Umbilical cord (tissue), 1 donor: ENCODE measurements at regions not wholly inside any gene's neighbourhood (a gene's known extent, or its start where the extent isn't known, plus 50 kb on each side); places are given as distances from the start of the nearest gene placed in this dataset.
"Not testable (repeated sequence)": the region's sequence is repeated elsewhere in the genome, so short reads cannot be mapped to it uniquely, and the experiment has no call there.

Experiments
- DNase-seq: peaks from one replicate; pipeline ENCODE4 v3.0.0-alpha.2; 2015; ENCODE audit warnings: low spot score

- no peak for DNase-seq
These were observed 85.1 kb downstream of the GNL3L start for GRCh38 chrX:54615109-54615508.

- peak; percentile 1 for DNase-seq
These were observed 103.6 kb downstream of the GNL3L start for GRCh38 chrX:54633641-54634040.

GRCh38 chrX:54639018-54639345 is 109.0 kb downstream of the GNL3L start:
- DNase-seq: no peak

DNA sequence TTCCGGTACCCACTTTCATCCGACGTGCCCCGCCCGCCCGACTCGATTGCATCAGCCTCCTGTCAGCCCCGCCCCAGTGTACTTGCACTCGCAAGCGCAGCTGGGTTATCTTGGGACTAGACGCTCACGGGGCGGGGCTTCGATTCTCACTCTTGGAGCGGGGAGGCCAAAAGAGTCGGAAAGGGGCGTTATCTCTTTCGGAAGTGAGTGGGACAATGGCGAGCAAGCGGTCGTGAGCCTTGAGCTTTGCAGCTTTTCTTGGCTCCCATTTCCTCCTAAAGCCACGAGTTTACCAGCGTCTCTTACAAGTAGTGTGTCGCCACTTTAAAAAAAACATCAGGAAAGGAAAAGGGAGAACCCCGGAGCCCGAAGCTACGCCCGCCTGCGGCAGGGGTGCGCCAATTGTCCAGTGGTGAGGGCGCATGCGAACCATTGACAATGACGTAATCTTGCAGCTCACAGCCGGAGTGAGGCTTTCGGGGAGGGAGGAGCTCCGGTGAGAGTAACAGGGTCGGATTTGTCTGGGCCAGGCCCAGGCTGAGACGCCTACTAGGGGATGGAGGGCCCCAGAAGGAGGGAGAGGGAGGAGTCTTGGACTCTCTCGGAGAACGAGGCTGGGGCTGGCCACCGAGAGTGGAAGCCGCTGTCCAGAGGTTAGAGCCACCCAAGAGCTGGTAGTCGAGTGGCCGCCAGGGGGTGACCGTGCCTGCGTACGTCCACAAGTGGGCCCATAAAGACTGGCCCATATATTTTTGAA is 109.5 kb downstream of the GNL3L start:
- DNase-seq: peak; percentile 98

DNA sequence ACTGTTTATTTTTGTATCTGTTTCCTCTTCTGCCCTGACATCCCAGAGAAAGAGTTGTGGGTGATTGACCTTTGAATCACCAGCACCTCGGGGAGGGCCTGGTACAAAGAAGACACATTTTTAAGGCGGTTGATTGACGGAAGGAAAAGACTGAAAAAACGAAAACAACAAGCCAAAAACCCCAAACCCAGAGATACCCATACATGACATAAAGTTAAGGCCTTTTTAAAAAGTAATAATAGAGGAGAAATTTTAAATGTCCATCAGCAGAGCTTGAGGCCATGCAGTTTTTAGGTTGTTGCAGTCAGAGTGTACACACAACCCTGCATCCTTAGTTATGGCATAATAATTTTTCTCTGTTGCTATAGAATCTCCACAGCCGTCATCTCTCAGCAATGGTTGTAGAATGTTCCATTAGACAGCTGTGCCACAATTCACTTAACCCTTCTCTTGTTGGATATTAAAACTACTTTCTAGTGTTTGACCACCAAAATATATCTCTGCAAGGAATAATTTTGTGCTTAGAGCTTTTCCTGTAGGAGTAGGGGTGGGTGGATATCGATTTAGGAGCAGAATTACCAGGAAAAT is 110.2 kb downstream of the GNL3L start:
- peak; percentile 4 for DNase-seq

DNA sequence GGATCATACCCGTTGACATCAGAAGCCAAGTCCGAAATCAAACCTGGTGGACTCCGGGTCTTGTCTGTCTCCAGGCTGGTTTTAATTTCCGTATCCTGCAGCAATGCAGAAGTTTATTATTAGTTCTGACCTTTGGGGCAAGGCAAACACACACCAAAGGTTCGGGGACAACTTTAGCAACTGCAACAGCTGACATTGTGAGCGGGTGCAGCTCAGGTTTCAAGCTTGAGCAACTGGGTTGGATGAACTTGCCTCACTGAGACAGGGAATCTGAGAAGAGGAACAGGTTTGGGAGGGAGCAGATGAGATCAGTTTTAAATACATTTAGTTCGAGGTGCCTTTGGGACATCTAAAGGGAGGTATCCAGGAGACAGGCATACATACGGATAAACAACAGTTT is 110.7 kb downstream of the GNL3L start:
- peak; percentile 32 for DNase-seq

DNA sequence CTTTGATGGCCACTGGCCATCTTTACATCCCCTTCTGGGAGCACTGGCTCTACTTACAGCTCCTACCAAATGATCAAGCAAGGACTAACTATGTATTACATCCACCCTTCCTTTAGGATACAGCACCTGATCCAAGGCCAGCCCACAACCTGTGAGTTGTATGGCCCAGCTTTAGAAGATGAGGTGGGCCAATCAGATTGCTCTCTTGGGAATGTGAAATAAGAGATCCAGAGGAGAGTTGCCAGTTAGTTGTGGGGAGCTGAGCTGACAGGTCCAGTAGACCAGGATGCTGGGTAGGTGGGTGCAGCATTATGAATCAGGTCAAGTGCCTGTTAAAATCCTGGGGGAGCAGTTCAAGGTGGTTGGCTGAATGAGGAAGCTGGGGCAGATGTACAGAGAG is 111.5 kb downstream of the GNL3L start:
- no peak for DNase-seq

DNA sequence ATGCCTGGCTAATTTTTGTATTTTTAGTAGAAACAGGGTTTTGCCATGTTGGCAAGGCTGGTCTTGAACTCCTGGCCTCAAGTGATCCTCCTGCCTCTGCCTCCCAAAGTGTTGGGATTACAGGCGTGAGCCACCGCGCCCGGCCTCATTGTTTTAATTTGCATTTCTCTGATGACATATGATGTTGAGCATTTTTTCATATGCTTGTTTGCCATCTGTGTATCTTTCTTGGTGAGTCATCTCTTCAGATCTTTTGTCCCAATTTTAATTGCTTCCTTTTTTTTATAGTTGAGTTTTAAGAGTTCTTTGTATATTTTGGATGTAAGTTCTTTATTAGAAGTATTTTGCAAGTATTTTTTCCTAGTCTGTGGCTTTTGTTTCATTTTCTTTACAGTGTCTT is 117.6 kb downstream of the GNL3L start:
- DNase-seq: not testable (repeated sequence)

DNA sequence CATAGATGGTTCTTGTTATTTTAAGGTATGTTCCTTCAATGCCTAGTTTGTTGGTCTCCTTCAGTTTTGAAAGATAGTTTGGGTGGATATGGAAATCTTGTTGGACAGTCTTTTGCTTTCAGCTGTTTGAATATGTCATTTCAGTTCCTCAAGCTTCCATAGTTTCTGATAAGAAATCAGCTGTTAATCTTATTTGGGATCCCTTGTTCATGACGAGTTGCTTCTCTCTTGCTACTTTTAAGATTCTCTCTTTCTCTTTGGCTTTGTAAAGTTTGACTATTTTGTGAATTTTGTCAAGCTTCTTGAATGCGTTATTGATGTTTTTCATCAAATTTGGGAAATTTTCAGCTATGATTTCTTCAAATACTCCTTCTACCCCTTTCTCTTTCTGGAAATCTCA is 129.5 kb downstream of the GNL3L start:
- DNase-seq: no peak

DNA sequence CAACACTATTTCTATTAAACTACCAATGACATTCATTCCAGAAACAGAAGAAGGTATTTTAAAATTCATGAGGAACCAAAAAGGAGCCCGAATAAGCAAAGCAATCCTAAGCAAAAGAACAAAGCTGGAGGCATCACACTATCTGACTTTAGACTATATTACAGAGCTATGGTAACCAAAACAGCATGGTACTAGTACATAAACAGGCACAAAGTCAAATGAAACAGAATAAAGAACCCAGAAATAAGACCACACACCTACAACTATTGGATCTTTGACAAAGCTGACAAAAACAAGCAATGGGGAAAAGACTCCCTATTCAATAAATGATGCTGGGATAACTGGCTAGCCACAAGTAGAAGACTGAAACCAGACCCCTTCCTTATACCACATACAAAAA is 122.3 kb downstream of the ITIH6 start:
- no peak for DNase-seq

- peak; percentile 36 for DNase-seq
These were observed 102.8 kb downstream of the ITIH6 start for GRCh38 chrX:54695231-54695630.

DNA sequence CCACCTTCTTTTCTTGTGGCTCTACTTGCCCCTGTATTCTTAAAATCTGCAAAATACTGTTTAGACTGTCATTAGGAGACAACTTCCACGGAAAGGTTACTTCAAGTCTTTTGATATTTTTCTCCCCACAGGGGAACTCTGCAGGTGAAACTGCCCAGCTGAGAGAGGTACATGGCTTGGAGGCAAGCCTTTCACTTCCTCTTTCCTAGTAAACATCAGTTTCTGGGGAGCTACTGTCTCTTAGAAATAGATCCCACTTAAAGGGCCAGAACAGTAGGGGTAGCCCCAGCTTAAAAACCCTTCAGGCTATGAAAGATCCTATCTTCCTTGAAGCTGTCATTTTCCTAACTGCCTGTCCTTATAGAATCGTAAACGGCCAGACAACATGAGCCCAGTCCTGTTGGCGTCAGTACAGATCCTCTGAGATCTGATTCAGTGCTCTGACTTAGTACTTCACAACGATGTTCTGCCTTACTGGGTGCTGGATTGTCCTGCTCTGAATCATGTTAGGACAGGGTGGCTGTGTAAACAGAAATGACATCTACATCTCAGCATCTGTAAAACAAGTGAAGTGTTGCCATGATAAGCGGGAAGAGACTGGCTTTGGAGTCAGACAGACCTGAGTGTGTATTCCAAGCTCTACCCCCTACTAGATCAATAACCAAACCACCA is 102.1 kb downstream of the ITIH6 start:
- DNase-seq: peak; percentile 17
